HG02938 (cell line): ENCODE measurements at regions not wholly inside any gene's neighbourhood (a gene's known extent, or its start where the extent isn't known, plus 50 kb on each side); places are given as distances from the start of the nearest gene placed in this dataset.
"Not testable (repeated sequence)": the region's sequence is repeated elsewhere in the genome, so short reads cannot be mapped to it uniquely, and the experiment has no call there.

Experiments used
- ATAC-seq: cut with Tn5 transposase; IDR thresholded peaks from one replicate; pipeline ENCODE4 v1.9.1; 2021; ENCODE audit warnings: mild to moderate bottlenecking, moderate library complexity; ENCODE audit not compliant: unreplicated experiment

DNA sequence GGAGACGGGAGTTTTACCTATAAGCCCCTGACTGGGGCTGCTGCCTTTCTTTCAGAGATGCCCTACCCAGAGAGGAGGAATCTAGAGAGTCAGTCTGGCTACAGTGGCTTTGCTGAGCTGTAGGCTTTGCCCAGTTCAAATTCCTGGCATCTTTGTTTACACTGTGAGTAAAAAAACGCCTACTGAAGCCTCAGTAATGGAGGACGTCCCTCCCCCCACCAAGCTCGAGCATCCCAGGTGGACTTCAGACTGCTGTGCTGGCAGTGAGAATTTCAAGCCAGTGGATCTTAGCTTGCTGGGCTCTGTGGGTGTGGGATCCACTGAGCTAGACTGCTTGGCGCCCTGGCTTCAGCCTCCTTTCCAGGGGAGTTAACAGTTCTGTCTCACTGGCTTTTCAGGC lies 237.1 kb upstream of the NT5E start:
- not testable (repeated sequence) for ATAC-seq

DNA sequence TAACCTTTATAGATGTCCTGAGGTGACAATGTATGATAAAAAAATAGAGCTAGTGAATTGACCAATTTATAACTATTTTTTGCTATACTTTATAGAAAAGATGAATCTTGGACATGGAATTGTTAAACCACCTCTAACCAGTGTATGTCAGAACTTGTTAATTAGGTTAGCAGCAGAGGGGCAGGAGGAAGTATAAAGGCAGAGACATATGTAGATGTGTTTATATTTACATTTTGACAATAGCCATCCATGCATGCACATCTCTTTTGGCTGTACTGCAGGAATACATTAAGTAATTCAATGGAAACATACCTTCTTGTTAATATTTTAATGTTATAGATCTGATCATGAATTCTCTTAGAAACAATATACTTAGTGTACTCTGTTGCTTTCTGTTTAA lies 254.6 kb upstream of the NT5E start:
- ATAC-seq, result no peak

DNA sequence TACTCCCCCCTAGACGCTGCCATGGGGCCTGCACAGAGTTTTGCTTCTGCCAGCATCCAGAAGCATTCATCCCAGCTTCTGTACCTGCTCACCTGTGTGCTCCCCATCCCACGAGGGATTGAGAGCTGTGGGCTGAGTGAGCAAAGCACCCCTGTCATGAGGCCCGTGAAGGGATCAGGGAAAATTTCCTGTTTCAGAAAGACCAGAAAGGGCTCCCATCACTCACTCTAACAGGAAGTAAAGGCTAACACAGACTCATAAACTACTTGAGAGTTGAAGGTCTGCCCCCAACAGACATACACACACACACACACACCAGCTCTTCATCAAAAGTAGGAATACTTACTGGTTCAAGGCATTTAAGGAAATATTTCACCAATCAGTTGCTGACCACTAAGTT lies 256.5 kb upstream of the NT5E start:
- no peak for ATAC-seq

DNA sequence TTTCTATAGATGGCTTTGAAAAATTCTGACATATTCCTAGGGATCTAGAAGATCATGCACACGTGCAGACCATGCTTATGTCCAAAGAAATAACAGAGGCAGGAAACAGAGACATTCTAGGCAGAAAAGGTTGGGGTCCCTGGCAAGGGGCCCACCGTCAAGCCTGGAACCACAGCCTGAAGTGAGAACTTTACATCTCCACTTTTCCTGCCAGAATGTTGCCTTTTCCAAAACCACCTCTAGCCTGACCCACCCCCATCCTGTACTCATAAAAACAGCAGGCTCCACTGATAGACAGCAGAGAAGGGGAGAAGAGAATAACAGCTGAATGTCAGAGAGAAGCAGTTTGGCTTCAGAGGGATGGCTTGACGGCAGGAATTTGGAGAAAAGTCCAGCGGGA lies 257.3 kb upstream of the NT5E start:
- ATAC-seq, result no peak

DNA sequence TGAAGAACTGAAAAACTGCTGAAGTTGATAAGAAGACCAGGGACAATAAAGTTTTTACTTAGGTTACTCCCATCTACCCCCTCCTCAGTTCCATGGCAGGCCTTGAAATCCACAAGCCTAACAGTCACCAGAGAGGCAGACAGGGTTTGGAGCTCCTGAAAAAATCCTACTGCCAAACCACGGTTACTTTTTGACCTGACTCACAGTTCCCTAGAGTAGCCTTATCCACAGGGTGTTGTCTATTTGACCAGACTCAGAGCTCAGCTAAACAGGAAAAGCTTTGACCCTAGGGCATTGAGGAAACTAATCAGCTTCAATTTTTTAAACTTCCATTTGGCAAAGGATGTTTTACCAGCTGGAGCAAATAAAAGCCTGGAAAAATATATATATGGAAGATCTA lies 257.7 kb upstream of the NT5E start:
- no peak for ATAC-seq

DNA sequence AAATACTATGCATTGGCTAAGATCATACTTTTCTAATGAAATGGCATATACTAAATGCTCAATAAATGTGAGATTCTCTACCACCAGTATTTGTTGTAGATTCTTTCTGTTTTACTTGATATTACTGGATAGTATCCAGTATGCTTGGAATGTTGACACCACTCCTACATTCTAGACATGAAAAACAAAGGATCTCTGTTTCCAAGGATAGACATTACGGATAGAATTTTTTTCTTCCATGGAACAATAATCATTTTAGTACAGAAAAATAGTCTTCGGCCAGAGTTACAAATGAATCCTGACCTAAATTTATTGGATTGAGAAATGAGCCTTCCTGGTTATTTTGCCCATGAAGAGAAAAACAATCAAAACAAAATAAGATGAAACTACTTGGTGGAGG lies 258.2 kb upstream of the NT5E start:
- no peak for ATAC-seq

DNA sequence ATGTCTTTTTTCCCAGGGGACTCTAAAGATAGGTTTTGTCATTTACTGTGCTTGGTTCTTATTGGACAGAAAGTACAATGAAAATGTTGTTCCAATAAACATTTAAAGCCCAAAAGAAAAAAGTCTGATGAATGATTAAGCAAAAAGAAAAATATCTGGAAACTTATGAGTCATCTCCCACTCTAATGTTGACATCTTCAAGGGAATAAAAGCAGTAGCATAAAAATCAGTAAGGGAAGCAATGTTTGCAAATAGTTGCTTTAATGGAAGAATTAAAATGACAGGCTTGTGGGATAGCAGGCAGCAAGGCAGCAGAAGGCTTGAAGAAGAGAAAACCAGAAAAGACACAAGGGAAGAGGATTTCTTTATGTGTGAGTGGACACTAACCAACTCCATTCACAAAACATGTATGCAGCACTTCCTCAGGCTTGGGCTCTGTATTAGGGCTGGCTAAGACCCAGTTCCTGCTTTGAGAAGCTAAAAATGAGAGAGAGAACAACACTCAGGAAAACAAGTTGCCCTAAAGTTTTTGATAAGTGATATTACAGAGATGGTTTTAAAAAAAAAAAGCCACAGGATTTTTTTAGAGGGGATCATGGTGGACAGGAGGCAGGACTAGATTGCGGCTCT lies 263.2 kb upstream of the NT5E start:
- ATAC-seq, result no peak

DNA sequence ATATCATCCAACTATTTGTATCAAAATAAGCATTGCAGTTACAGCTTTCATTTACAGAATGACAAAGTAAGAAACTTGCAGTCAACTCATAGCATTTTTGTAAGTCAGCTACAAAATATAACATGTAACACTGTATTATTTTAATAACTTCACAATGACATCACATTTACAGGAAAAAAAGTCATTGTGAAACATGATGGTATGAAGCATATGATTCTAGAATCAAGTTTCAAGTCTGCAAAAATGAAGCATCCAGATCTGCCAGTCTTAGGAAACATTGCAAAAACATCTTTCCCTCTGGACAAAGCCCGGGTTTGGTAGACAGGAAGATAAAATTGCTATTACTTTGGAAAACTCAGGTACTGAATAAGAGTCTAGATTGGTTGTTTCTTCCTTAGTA lies 263.9 kb upstream of the NT5E start:
- ATAC-seq, result no peak

DNA sequence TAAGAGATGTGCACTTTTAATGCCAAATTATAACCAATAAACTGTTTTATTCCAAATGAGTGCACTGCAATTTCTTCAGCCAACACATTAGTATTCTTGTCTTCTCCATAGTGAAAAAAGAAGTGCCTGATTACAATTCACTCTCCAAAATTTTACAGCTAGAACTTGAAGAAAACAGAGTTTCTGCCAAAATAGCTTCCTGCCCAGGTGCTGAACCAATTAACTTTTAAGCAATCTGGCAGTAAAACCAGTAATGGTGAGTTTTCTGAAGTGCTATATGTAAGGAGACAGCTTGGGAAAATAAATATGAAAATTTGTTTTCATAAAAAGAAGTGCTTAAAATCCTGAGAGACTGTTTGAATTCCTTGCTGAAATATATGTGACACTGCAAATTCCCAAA lies 266.0 kb upstream of the NT5E start:
- ATAC-seq, result no peak

DNA sequence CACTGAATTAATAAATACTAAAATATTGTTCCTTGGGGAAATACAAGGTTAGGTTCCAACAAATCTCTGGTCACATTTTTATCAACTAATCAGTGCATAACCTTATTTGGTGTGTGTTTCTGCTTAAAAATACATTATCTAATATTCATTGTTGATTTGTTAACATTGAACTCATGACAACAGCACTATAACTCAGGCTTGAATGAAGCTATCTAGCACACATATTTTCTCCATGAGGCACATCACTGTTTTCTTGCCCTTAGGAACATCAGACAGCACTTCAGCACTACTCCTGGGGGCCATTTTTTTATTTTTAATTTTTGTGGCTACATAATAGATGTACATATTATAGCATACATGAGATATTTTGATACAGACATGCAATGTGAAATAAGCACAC lies 277.2 kb upstream of the NT5E start:
- ATAC-seq, result no peak

DNA sequence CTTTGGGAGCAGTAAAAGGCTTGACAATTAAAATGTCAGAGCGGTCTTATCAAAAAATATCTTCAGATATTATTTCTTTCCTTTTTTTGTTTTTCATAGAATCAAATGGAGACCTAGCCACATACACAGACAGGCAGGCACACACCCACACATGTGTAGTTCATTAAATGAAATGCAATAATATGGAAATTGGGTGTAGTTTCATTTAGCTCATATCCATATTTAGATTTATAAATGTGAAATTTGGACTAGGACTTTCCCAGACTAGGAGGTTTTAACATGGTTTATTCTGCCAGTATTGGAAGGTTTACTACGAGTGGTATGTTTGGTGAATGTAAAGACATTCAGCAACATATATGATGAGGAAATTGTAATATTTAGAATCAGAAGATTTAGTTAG lies 277.7 kb upstream of the NT5E start:
- no peak for ATAC-seq

DNA sequence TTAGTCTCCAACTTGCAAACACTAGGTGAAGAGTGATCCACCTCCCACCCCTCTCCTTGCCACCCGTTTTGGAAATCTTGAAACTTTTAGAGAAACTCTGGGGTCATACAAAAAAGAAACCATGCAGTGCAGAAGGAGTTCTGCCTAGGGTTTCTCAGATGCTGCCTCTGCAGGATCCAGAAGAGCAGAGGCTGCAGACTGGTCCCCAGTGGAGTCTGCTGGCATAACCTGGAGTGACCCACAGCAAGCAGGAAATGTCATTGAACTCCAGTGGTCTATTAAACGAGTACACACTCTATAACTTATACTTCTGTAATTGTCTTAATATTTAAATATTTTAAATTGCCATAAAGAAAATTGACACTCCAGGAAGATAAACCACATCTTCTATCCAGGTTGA lies 280.7 kb upstream of the NT5E start:
- ATAC-seq, result no peak

DNA sequence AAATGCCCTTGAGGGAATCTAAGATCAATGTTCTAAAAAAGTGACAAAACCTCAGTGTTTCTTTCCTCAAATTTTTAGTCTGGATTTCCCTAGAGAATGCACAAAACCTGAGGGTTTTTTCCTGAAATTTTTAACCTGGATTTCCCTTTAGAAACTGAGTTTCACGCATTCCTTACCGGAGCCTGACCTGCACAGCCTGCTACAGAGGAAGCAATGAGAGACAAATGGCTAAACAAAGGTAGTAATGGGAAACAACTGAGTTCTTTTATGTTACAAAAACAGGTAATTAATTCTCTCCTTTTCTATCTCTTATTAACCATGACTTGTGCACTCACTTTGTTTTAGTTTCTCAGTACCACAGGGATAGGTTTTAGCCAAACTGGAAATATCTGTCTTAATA lies 281.7 kb upstream of the NT5E start:
- no peak for ATAC-seq

DNA sequence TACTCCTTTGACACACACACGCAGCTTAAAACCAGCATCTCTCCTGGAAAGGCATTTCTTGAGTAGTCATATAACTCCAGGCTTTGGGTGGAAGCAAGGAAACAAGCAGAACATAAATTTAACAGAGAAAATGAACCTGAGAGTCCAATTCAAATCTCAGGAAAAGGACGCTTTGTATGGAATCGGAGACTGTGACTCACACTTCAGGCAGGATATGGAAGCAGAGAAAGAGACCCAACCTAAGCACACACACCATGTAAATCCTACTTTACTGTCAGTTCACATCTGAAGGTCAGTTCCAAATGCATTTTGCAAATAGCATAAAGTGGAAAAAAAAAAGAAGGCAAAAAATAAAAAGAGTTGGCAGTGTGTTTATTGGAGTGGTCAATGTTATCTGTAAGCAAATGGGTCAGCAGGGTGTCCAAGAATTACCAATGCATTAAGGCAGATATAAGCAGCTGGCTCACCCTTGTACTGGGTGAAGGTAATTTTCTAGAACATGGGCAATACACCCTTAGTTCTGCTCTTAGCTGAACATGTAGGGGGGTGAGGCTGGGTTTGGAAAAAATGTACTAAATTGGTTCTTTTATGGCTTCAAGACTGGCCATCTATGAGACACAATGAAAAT lies 283.7 kb upstream of the NT5E start:
- no peak for ATAC-seq

DNA sequence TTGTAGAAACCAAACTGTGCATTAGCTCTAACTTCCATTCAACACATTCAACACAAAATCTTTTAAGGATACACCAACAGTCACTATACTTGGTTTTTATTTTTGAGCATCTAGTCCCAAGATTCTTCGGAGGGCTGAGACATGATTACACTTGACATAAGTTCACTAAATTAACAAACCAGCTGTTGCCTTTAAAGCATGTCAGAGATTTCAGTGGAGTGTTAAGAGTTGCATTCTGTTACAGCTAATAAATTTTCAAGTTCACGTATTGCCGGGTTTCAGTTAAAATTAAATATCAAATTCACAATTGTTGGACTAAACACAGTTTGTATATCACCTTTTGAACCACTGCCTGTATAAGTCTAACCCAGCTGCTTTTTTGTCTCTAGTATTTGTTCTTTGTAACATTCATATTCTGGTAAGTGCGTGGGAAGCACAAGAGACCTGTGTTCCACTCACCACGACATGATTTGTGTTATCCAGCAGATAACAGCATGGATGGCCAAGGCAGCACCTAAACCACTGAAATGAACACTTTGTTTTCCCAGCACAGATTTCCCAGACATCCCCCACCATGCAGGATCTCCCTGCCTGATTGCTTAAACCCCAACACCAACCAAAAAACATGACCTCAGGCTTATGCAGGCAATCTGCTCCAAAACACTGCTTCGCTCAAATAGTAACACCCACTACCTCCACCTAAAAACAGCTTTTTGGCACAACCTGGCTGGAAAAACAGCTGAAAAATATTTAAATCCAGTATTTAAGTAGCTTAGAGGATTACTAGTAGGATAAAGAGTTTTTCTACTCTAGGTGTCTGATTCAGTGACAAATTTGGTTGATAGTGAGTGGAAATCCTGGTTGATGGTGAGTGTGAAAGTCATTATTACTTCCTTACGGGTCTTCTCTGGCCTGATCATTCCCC lies 286.5 kb upstream of the NT5E start:
- no peak for ATAC-seq

DNA sequence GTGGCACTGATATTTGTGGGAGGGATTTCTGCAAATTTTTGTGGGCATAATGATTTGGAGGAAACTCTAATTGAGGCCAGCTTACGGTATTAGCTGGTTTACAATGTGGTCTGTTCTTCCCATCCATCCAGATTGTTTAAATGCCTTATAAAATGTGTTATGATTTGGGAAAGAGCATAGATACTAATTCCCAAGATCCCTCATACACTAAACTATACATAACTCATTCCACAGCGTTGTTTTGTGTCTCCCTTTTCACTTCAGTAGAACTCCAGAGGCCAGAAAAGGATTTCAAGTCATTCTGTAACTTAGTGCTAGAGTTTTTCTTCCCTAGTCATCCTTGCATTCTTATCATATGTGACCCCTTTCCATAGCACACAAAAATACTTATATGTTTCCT lies 292.6 kb upstream of the NT5E start:
- no peak for ATAC-seq

DNA sequence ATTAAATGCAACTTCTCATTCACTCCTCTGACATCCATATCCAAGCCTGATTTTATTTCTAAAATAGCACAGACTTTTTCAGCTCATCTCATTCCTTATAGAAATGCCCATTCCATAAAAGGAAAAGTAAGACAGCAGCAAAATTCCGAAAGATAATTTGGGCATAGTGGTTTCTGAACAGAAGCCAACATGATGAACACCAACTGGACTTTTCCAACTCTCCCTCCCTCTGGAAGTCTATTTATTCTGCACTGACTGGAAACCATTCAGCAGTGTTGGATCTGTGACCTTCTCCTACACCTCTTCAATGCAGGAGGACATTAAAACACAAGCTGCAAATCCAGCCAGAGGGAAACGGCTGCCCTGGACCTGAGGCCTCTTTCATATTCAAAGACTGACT lies 306.2 kb upstream of the NT5E start:
- ATAC-seq, result no peak

DNA sequence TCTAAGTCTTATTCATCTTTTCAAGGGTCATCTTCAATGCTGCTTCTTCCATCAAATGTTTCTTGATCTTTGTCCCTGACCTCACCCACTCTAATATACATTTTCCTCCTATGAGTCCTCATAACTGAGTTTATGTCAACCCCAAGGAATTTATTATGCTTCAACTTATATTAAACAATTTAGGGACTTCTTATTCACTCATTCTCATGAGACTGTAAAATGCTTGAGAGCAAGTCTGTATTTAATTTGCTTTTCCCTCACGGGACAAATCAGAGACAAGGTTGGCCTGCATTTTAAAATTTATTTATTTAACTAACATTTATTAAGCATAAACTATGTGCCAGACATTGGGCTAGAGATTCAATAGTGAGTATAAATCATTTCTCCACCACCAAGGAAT lies 312.0 kb upstream of the NT5E start:
- no peak for ATAC-seq

DNA sequence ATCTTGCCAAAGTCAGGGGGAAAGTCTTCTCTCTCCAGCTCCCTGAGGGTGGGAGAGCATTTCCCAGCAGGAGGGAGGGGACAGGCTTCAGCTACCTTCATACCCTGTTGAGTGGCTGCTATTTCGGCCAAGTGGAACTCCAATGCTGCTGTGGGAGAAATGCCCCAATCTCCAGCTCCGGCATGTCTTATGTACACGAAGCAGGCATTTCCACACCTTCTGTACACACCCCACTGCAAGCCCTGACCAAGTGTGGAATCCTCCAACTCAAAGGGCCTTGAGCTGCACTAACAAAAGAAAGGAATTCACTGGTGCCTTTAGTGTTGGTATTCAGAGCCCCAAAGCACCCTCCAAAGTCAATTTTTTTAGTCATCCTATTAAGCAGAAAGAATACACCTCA lies 313.6 kb upstream of the NT5E start:
- no peak for ATAC-seq

DNA sequence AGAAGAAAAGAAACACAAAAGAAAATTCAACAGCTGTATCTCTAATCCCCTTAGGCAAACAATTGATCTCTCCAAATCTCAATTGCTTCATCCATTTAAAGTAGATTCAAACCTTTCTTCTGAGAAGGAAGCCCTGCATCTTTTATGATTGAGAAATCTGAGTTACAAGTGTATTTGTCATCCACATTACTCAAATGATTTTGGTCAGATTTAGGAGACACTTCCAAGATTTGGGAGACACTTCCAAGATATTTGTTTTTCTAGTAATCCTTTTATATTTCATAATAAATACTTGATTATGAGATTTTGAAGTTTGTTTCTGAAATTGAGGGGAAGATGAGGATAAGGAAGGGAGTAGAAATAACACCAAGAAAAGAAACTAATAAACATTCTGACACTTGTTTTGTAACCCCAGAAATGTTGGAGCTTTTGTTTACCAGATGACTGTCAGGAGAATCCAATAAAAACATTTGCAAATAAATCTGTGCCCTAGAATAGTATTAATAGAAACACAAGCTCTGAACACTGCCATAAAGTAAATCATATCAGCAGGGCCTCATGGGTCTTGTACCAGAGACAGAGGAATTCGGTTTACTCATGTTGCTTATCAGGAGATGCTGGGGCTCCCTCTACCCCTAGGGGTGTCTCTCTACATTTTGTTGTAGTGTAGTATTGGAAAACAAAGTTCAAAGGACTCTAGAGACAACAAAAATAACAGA lies 314.3 kb upstream of the NT5E start:
- no peak for ATAC-seq

DNA sequence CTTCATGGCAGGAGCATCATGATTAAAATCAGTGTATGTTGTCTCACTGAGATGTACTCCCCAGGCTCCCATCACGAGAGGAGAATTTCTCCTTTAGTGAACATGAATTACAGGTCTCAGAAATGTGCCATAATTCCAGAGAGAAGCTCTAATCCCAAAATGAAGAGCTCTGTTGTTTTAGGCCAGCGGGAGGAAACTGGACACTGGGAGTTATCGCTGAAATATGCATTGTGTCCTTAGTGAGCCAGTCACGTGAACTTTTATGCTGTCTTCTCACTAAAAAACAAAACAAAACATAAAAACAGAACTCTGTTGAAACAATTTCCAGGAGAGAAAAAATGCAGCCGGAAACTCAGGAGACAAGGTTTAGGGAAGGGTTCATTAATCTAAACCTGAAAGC lies 315.7 kb upstream of the NT5E start:
- ATAC-seq, result no peak

DNA sequence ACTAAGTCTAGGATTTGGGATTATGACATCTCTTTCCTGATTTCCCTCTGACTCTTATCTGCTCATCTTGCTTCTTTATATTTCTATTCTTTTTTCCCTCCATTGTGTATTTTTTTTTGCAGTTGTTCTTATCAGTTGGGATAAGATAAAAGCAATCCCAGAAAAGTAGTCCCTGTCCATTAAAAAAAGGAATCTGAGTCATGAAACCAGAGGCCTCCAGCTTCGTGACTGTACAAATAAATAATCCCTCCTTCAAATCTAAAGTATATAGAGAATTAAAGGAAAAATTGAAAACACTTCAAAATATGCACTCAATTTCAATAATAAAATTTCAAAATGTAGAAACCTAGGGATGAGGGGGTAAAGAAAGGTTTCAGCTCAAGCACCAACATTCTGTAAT lies 317.8 kb upstream of the NT5E start:
- ATAC-seq, result no peak
